GM23338 (cell line): ENCODE measurements at regions not wholly inside any gene's neighbourhood (a gene's known extent, or its start where the extent isn't known, plus 50 kb on each side); places are given as distances from the start of the nearest gene placed in this dataset.

Experiments used
- ATAC-seq: fragments of 200-7000 bp; cut with Tn5 transposase; 3 replicates; pipeline ENCODE4 v1.9.1; 2020
- DNase-seq: peaks from one replicate; pipeline ENCODE4 v3.0.0-alpha.2; 2015; ENCODE audit warnings: low spot score
- H2AFZ ChIP-seq: fragments of 200-600 bp; sonication (generic); 2 replicates; pipeline ENCODE4 v1.8.0; 2016; ENCODE audit warnings: antibody characterized with exemption, mild to moderate bottlenecking, moderate library complexity
- H3F3A ChIP-seq: fragments of 200-600 bp; sonication (generic); replicated peaks from 2 replicates; pipeline ENCODE4 v1.8.0; 2017; ENCODE audit warnings: antibody characterized with exemption, mixed run types, low read depth
- H3K27ac ChIP-seq: fragments of 200-600 bp; sonication (generic); 2 replicates; pipeline ENCODE4 v1.6.1; 2016; ENCODE audit warnings: low read depth
- H3K27me3 ChIP-seq: fragments of 200-600 bp; sonication (generic); 2 replicates; pipeline ENCODE4 v1.8.0; 2016; ENCODE audit warnings: mild to moderate bottlenecking, mixed run types, moderate library complexity; ENCODE audit not compliant: insufficient read depth
- H3K36me3 ChIP-seq: fragments of 200-600 bp; sonication (generic); 2 replicates; pipeline ENCODE4 v1.8.0; 2016; ENCODE audit warnings: mild to moderate bottlenecking; ENCODE audit not compliant: insufficient read depth
- H3K4me1 ChIP-seq: fragments of 200-600 bp; sonication (generic); 2 replicates; pipeline ENCODE4 v1.8.0; 2016; ENCODE audit warnings: mild to moderate bottlenecking, moderate library complexity; ENCODE audit not compliant: insufficient read depth
- H3K4me2 ChIP-seq: fragments of 200-600 bp; sonication (generic); 2 replicates; pipeline ENCODE4 v1.7.1; 2017; ENCODE audit warnings: mixed run types
- H3K4me3 ChIP-seq: fragments of 200-600 bp; sonication (generic); 2 replicates; pipeline ENCODE4 v1.6.1; 2016; ENCODE audit warnings: mixed run types
- H3K79me2 ChIP-seq: fragments of 200-600 bp; sonication (generic); replicated peaks from 2 replicates; pipeline ENCODE4 v1.8.0; 2017; ENCODE audit warnings: mild to moderate bottlenecking; ENCODE audit not compliant: insufficient read depth
- H3K9me2 ChIP-seq: fragments of 200-600 bp; sonication (generic); 2 replicates; pipeline ENCODE4 v1.8.0; 2017; ENCODE audit not compliant: insufficient read depth
- H4K20me1 ChIP-seq: fragments of 200-600 bp; sonication (generic); replicated peaks from 2 replicates; pipeline ENCODE4 v1.8.0; 2017; ENCODE audit warnings: mild to moderate bottlenecking; ENCODE audit not compliant: insufficient read depth
- H3K27ac Mint-ChIP-seq: 2 replicates; pipeline ENCODE4 v1.8.0; 2020; ENCODE audit warnings: inconsistent platforms, mild to moderate bottlenecking, moderate library complexity, mixed read lengths
- H3K27me3 Mint-ChIP-seq: 3 replicates; pipeline ENCODE4 v1.8.0; 2022; ENCODE audit warnings: low read depth, mild to moderate bottlenecking, moderate library complexity, mixed read lengths, inconsistent platforms; ENCODE audit not compliant: insufficient read depth, poor library complexity
- H3K36me3 Mint-ChIP-seq: 3 replicates; pipeline ENCODE4 v1.8.0; 2021; ENCODE audit warnings: low read depth, mild to moderate bottlenecking, inconsistent platforms, moderate library complexity, mixed read lengths
- H3K4me1 Mint-ChIP-seq: 3 replicates; pipeline ENCODE4 v1.8.0; 2020; ENCODE audit warnings: mild to moderate bottlenecking, inconsistent platforms, mixed read lengths
- H3K4me3 Mint-ChIP-seq: 3 replicates; pipeline ENCODE4 v1.8.0; 2021; ENCODE audit warnings: moderate library complexity, mild to moderate bottlenecking, inconsistent platforms, mixed read lengths
- H3K9me3 Mint-ChIP-seq: 3 replicates; pipeline ENCODE4 v1.8.0; 2020; ENCODE audit warnings: moderate library complexity, mild to moderate bottlenecking, inconsistent platforms, mixed read lengths
- CREB1 ChIP-seq: fragments of 250-450 bp; sonication (Bioruptor Pico); IDR thresholded peaks from 2 replicates; pipeline ENCODE4 v1.5.0; 2020; ENCODE audit warnings: low read depth, mild to moderate bottlenecking, moderate library complexity
- CTCF ChIP-seq, 2 experiments: fragments of 200-600 bp in 1 of 2; sonication (generic) in 1 of 2; conservative IDR thresholded peaks; 2 replicates each; pipeline versions ENCODE4 v1.5.1 to v1.6.1; 2016 to 2017; ENCODE audit warnings: antibody characterized with exemption in 2 of 2, low read depth in 2 of 2, mild to moderate bottlenecking in 2 of 2, moderate library complexity in 1 of 2
- EZH2 ChIP-seq: fragments of 200-600 bp; sonication (generic); IDR thresholded peaks from one replicate; pipeline ENCODE4 v1.8.0; 2017; ENCODE audit warnings: antibody characterized with exemption, mild to moderate bottlenecking, low read depth; ENCODE audit not compliant: unreplicated experiment
- EZH2phosphoT487 ChIP-seq: fragments of 200-600 bp; sonication (generic); IDR thresholded peaks from one replicate; pipeline ENCODE4 v1.8.1; 2018; ENCODE audit warnings: antibody characterized with exemption; ENCODE audit not compliant: unreplicated experiment
- JUNB ChIP-seq: IDR thresholded peaks from one replicate; pipeline ENCODE4 v1.6.1; 2016; ENCODE audit warnings: antibody characterized with exemption; ENCODE audit not compliant: unreplicated experiment
- NANOG ChIP-seq: IDR thresholded peaks from 2 replicates; pipeline ENCODE4 v1.6.1; 2016; ENCODE audit warnings: antibody characterized with exemption, borderline replicate concordance
- STAT1 ChIP-seq: IDR thresholded peaks from one replicate; pipeline ENCODE4 v1.6.1; 2016; ENCODE audit warnings: antibody characterized with exemption; ENCODE audit not compliant: unreplicated experiment
- ZNF114 ChIP-seq: fragments of 250-450 bp; sonication (Bioruptor Pico); IDR thresholded peaks from 2 replicates; pipeline ENCODE4 v1.5.0; 2020; ENCODE audit warnings: mild to moderate bottlenecking, moderate library complexity
- ZNF331 ChIP-seq: fragments of 250-450 bp; sonication (Bioruptor Pico); IDR thresholded peaks from 2 replicates; pipeline ENCODE4 v1.5.0; 2020; ENCODE audit warnings: low read depth, mild to moderate bottlenecking, moderate library complexity
- ZNF462 ChIP-seq: fragments of 250-450 bp; sonication (Bioruptor Pico); IDR thresholded peaks from 2 replicates; pipeline ENCODE4 v1.5.0; 2020; ENCODE audit warnings: mild to moderate bottlenecking, moderate library complexity
- TF ChIP-seq, protein P1 (sequence below): IDR thresholded peaks from one replicate; pipeline ENCODE4 v1.6.1; 2018; ENCODE audit warnings: antibody characterized with exemption; ENCODE audit not compliant: unreplicated experiment

DNA sequence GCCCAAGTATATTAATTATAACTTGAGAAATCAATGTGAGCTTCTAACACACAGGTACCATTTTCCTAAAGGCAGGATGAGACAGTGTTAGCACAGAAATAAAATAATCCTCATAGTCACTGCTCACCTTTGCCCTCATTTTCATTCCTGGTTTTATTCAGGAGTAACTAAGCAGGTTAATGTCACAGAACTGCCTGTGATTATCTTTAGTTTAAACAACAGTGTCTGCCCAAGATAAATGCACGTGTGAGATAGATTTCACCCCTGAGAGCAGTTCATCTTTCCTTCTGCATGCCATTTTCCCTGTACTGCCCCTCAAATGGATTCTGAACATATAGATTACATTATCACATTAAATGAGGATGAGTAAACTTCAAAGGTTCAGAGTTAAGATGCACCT, 250.7 kb downstream of the RMST start:
- no peak overlapping the region for H3K4me3 Mint-ChIP-seq
- H3K4me1 ChIP-seq = peaks cover 21% of the 10 kb centered on the region
- no peaks in the 10 kb centered on the region for H3K9me3 Mint-ChIP-seq
- H3K27ac ChIP-seq = no peak overlapping the region
- no peaks in the 10 kb centered on the region for H3K9me2 ChIP-seq
- no peaks in the 10 kb centered on the region for H3K36me3 Mint-ChIP-seq
- TF ChIP-seq NANOG = no peak
- H3K27me3 ChIP-seq = no peaks in the 10 kb centered on the region
- no peaks in the 10 kb centered on the region for H3F3A ChIP-seq
- H3K27ac Mint-ChIP-seq = peak overlapping the region; percentile 27
- H3K27me3 Mint-ChIP-seq = peaks cover 2% of the 10 kb centered on the region
- no peaks in the 10 kb centered on the region for H3K36me3 ChIP-seq
- no peak for DNase-seq
- no peaks in the 10 kb centered on the region for H4K20me1 ChIP-seq
- no peaks in the 10 kb centered on the region for H3K79me2 ChIP-seq
- H3K4me3 ChIP-seq = no peak overlapping the region
- peak overlapping the region; percentile 54 for H3K4me2 ChIP-seq
- ATAC-seq = no peak
- no peak overlapping the region for H2AFZ ChIP-seq
- peaks cover 25% of the 10 kb centered on the region for H3K4me1 Mint-ChIP-seq

DNA sequence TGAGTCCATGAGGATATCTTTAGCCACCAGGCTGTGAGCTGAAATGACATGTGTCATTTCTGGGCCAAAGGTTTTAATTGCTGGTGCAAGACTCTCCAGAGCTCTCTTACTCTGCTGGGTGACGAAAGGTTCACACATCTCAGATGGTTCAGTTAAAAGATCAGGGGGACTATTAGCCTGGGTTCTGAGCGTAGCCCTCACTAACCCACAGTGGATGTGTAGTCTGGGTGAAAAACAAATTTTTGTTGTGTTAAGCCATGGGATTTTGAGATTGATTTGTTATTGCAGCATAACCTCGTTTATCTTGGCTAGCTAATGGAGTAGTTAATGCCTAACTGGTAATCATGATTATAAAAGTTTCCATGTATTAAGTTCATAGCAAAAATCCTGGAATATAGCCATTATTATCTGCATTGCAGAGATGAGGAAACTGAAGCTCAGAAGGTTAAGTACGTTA, 251.5 kb downstream of the RMST start:
- H3K27ac Mint-ChIP-seq = no peak overlapping the region
- H3K79me2 ChIP-seq = no peaks in the 10 kb centered on the region
- H3K9me2 ChIP-seq = no peaks in the 10 kb centered on the region
- H3K4me3 ChIP-seq = no peak overlapping the region
- peaks cover 28% of the 10 kb centered on the region for H3K4me1 Mint-ChIP-seq
- H3K36me3 Mint-ChIP-seq = peaks cover 3% of the 10 kb centered on the region; the same call in 2 of the 3 replicates
- H4K20me1 ChIP-seq = no peaks in the 10 kb centered on the region
- no peak overlapping the region for H3K4me3 Mint-ChIP-seq
- peaks cover 3% of the 10 kb centered on the region; the same call in 2 of the 3 replicates for H3K9me3 Mint-ChIP-seq
- peaks cover 2% of the 10 kb centered on the region for H3K27me3 Mint-ChIP-seq
- H3K27ac ChIP-seq = no peak overlapping the region
- peaks cover 23% of the 10 kb centered on the region for H3K4me1 ChIP-seq
- ATAC-seq = no peak
- no peak overlapping the region for H2AFZ ChIP-seq
- no peaks in the 10 kb centered on the region for H3K36me3 ChIP-seq
- H3K27me3 ChIP-seq = no peaks in the 10 kb centered on the region
- no peak overlapping the region for H3K4me2 ChIP-seq
- no peak for DNase-seq
- H3F3A ChIP-seq = no peaks in the 10 kb centered on the region
- TF ChIP-seq ZNF114 (CRISPR knock-in tag) = no peak
- no peak for TF ChIP-seq STAT1
- TF ChIP-seq, protein P1, sequence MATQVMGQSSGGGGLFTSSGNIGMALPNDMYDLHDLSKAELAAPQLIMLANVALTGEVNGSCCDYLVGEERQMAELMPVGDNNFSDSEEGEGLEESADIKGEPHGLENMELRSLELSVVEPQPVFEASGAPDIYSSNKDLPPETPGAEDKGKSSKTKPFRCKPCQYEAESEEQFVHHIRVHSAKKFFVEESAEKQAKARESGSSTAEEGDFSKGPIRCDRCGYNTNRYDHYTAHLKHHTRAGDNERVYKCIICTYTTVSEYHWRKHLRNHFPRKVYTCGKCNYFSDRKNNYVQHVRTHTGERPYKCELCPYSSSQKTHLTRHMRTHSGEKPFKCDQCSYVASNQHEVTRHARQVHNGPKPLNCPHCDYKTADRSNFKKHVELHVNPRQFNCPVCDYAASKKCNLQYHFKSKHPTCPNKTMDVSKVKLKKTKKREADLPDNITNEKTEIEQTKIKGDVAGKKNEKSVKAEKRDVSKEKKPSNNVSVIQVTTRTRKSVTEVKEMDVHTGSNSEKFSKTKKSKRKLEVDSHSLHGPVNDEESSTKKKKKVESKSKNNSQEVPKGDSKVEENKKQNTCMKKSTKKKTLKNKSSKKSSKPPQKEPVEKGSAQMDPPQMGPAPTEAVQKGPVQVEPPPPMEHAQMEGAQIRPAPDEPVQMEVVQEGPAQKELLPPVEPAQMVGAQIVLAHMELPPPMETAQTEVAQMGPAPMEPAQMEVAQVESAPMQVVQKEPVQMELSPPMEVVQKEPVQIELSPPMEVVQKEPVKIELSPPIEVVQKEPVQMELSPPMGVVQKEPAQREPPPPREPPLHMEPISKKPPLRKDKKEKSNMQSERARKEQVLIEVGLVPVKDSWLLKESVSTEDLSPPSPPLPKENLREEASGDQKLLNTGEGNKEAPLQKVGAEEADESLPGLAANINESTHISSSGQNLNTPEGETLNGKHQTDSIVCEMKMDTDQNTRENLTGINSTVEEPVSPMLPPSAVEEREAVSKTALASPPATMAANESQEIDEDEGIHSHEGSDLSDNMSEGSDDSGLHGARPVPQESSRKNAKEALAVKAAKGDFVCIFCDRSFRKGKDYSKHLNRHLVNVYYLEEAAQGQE = no peak
- no peak for TF ChIP-seq EZH2phosphoT487
- TF ChIP-seq EZH2 = no peak
- no peak for TF ChIP-seq CREB1 (CRISPR knock-in tag)
- no peak for TF ChIP-seq NANOG
- no peak for TF ChIP-seq ZNF462 (CRISPR knock-in tag)
- TF ChIP-seq JUNB = no peak
- TF ChIP-seq CTCF (conservative IDR thresholded peaks at IDR 0.05; ENCODE audit: low read depth in 2 of 2) = no peak
- TF ChIP-seq ZNF331 (CRISPR knock-in tag) = no peak
